ENCODE measurements at regions not wholly inside any gene's neighbourhood (a gene's known extent, or its start where the extent isn't known, plus 50 kb on each side); places are given as distances from the start of the nearest gene placed in this dataset.

DNA sequence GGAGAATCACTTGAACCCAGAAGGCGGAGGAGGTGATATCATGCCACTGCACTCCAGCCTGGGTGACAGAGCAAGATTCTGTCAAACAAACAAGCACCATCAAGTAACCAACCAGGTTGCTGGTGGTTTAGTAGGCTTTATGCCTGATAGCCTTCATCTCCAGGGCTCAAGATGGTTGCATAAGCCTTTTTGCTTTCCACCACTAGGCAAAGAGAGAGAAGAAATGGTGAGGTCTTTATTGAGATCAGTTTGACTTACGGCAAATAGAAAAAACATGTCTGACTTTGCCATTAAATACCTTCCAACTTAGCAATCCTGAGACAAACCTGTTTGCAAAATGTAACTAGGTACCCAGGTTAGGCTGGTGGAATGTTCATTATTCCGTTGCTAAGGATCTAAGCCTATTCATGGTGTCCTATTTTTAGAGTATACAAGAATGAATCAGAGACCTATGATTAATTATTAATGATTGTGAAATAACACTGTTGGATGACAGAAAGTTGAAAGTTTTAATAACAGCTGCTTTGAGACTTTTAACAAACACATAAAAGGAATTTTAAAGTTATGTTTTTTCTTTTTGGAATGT, 53.5 kb upstream of the SLC38A11 start:
- no peak for DNase-seq (ENCODE audit: extremely low spot score)
- TF ChIP-seq CTCF (IDR thresholded peaks at IDR 0.05; ENCODE audit: control extremely low read depth, extremely low read depth, low read depth, missing control alignments) = no peak
- ChIA-PET POLR2A (no interaction called here), CTCF (no interaction called here)

DNA sequence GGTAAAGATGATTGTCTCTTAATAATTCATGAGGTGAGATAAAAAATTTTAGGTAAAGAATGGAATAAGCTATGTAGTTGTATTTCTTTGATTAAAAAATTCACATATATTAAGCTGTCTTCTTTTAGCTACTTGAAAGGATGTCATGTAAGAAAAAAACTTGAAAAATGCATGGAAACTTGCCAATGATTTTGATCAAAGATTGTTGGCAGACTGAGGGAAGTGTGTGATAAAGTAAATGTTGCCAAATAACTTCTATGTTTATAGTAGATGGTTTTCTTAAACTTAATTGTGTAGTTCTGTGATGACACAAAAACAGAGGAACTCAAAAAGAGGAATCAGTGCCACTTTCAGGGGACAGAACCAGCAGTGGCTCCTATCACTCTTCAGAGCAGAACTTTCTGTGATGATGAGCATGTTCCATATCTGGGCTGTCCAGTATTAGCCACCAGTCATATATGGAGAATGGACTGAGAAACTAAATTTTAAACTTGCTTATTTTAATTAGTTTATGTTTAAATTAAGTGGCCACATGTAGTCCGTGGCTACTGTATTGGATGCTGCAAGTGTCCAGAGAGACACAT, 51.9 kb upstream of the SLC38A11 start:
- ChIA-PET CTCF (interaction anchor here (1.0 to 1.3 kb wide), 3 partner anchors 10 to 14 kb away, joined by 3 to 7 read pairs (median 5); no protein-coding TSS in a partner anchor), POLR2A (no interaction called here)
- TF ChIP-seq CTCF (IDR thresholded peaks at IDR 0.05; ENCODE audit: control extremely low read depth, extremely low read depth, low read depth, missing control alignments) = no peak
- no peak for DNase-seq (ENCODE audit: extremely low spot score)

Measured in GM10248 (cell line).